ENCODE measurements at regions not wholly inside any gene's neighbourhood (a gene's known extent, or its start where the extent isn't known, plus 50 kb on each side); places are given as distances from the start of the nearest gene placed in this dataset.

DNA sequence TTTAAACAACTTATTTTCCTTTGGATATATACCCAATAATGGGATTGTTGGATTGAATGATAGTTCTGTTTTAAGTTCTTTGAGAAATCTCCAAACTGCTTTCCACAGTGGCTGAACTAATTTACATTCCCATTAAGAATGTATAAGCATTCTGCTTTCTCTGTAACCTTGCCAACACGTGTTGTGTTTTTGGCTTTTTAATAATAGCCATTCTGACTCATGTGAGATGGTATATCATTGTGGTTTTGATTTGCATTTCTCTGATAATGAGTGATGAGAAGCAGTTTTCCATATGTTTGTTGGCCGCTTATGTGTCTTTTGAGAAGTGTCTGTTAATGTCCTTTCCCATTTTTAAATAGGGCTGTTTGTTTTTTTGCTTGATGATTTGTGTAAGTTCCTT, 155.6 kb upstream of the PITX2 start:
- DNase-seq (no peak), ATAC-seq (no peak)

DNA sequence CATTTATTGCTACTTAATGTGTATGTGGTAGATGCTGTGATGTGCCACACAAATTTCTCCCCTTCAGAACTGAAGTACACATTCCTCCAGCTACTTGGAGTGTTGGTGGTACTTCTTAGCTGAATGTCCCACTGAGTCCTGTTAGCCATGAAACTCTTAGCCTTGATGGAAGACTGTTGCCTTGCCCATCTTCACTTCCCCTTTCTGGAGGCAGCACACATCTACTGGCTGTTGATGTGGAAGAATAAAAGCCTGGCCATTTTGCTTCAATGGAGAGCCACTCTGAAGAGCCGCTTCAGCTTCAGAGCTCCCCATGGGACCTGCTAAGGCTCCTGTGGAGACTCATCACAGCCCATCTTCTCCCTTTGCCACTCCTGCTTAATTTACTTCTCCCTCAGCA, 157.7 kb upstream of the PITX2 start:
- DNase-seq (no peak), ATAC-seq (no peak)

DNA sequence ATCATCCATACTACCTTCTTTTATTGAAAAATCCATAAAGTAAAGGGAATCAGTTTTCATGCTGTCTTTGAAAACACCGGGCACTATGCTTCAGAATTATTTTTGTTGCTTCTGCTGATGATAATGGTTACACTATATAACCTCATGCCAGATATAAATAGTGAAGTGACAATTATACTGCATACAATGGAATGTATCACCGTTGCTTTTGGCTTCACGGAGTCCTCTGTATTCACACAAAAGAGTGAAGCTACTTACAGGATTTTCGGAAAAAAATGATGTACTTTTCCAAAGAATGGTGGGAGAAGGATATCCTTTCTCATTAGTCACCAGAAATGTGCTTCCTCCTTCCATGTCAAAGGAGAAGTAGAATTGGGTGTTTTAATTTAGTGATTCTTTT, 159.1 kb upstream of the PITX2 start:
- ATAC-seq: no peak
- no peak for DNase-seq

GRCh38 chr4:110787109-110787508, 164.2 kb upstream of the PITX2 start:
- DNase-seq (no peak), ATAC-seq (no peak)

- no peak for ATAC-seq
- DNase-seq: no peak
These were observed 164.8 kb upstream of the PITX2 start for GRCh38 chr4:110787707-110788106.

DNA sequence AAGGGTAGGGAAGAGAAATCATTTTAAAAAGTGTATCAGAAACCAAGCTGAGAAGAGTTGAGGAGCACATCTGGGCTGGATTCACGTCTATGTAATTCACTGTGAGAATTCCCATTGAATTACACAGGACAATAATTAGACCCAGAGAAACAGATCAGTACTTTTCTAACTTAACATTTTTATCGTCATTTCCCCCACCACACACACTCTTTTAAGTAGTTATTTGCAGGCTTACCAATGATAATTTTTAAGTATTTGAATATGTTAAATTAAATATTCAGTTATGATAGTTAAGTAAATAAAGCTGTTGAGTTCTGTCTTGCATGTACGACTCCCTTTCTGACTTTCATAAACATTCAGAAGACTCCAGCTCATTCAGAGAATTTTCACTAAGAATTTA, 165.4 kb upstream of the PITX2 start:
- ATAC-seq (no peak), DNase-seq (no peak)

GRCh38 chr4:110792036-110792435, 169.2 kb upstream of the PITX2 start:
- ATAC-seq (no peak), DNase-seq (no peak)

- ATAC-seq: no peak
- DNase-seq: no peak
These were observed 170.5 kb upstream of the PITX2 start for GRCh38 chr4:110793381-110793801.

GRCh38 chr4:110793890-110794554, 171.1 kb upstream of the PITX2 start:
- DNase-seq (no peak), ATAC-seq (no peak)

DNA sequence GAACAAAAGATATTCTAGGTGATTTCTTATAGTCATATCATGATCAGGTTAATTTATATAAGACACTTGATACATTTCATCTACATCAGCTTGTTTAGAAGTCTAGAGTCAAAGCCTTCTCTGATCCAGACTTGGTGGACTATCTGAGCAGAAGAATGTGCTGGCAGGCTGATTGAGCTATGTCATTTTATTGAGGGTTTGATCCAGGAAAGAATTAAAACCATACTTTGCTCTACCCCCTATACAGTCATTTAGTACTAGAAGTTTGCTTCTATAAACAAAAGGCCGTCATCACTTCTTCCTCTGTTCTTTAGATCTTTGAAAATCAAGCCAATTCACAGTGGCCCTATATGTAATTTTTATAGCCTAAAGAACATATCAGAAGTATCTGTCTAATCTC, 173.1 kb upstream of the PITX2 start:
- no peak for ATAC-seq
- no peak for DNase-seq

- ATAC-seq (no peak), DNase-seq (no peak)
These were observed 174.6 kb upstream of the PITX2 start for GRCh38 chr4:110797486-110797885.

DNA sequence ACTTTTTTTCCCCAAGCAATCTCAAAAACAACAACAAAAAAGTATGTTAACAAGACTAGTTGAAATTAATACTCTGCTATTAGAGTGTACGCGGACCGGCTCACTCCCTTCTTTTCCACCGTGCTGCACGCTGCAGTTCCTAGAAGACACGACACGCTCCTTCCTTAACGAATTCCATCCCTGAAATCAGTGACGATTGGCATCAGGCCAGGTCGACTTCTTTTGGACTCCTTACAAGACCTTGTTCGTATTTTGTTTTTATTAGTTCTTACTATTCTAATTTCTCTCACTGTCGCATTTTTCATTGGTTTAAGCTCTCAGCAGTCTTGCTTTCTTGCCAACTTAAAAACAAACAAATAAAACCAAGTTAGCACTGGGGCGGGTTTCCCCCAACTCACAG, 175.8 kb upstream of the PITX2 start:
- DNase-seq (no peak), ATAC-seq (no peak)

GRCh38 chr4:110799211-110799610, 176.3 kb upstream of the PITX2 start:
- DNase-seq (no peak), ATAC-seq (no peak)

DNA sequence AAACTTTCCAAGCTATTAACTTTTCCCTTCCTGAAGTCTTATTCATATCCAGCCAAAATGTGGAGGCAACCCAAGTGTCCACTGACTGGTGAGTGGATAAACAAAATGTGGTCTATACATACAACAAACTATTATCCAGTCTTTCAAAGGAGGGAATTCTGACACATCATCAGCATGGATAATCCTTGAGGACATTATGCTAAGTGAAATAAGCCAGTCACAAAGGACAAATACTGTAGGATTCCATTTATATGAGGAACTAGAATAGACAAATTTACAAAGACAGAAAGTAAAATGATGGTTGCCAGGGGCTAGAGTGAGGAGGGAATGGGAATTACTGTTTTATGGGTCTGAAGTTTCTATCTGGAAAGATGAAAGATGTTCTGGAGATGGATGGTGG, 178.7 kb upstream of the PITX2 start:
- no peak for ATAC-seq
- DNase-seq: no peak

DNA sequence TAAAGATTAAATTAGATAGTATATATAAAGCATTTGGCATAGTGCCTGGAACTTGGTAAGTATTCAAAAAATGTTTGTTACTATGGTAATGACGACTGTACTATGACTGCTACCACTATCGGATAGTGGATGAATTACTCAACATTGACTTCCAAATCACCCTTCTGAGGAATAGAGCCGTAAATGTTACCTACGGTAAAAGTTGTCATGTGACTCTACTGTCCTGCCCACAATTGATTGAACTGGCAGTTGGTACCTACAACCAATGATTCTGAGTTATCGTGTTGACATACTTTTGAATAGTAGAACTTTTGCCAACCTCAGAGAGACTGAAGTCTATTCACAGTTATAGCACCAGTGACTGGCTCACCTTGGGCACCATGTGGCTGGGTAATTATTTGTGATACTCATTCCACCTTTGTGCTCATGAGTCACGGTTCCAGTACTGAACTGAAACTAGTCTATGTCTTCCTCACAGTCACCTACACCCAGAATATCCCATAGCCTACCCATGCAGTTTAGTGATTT, 185.5 kb upstream of the PITX2 start:
- DNase-seq (no peak), ATAC-seq (no peak)

DNA sequence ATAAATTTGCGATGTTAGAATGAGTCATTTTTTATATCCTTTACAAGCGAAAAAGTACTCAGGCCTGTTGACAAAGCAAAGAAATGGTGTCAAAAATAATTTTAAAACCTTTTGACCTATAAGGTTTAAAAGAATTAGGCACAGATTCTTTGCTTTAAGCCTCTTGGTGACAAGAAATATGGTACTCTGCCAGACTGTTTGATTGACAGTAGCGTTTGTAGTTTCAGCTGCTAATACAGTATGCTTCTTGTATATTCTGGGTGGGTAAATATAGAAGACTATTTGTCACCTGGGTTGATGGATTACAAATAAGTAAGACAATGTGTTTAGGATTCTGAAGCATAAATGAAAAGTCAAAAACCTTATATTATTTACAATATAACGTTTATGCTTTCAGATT, 193.1 kb upstream of the PITX2 start:
- ATAC-seq: no peak
- DNase-seq: no peak

- DNase-seq: no peak
- ATAC-seq: no peak
These were observed 193.5 kb upstream of the PITX2 start for GRCh38 chr4:110816367-110816766.

DNA sequence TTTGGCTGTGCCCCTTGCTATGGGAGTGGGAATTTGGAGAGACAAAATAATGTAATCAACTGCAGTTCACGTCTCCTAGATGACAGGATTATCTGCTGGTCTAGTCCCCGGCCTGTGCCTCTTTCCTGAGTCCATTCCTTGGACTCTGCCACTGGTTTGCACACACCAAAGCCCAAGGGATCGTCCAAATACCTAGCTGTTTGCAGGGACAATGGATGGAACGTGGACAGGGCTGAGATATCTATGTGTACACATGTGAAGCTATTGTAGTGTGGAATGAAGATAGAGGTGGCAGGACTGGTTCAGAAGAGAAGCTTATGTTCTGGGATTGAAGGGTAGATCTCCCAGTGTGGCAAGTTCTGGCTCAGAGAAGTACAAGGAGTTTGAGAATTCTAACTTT, 198.3 kb upstream of the PITX2 start:
- DNase-seq (no peak), ATAC-seq (no peak)

- no peak for DNase-seq
- no peak for ATAC-seq
These were observed 200.4 kb upstream of the PITX2 start for GRCh38 chr4:110823251-110823650.

- DNase-seq: no peak
- no peak for ATAC-seq
These were observed 201.5 kb upstream of the PITX2 start for GRCh38 chr4:110824344-110824743.

- ATAC-seq (no peak), DNase-seq (no peak)
These were observed 203.8 kb upstream of the PITX2 start for GRCh38 chr4:110826656-110827055.

DNA sequence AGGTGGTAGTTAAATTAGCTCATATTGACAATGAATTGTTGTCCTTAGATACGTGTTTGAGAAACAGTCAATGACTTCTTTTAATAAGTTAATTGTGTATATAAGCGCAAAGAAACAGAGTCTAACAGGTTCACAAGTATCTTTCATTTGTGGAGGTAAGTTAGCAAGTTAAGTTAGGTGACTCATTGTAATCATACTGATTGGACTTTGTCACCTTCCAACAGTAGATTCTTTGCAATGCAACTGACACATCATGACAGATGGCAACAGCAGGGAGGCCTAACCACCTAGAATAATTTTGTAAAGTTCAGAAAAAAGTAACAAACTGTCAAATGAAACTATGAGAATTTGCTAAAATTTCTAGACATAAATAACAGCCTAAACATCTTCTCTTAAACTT, 207.6 kb upstream of the PITX2 start:
- ATAC-seq: no peak
- DNase-seq: no peak

- ATAC-seq (no peak), DNase-seq (no peak)
These were observed 215.1 kb upstream of the PITX2 start for GRCh38 chr4:110837896-110838450.

DNA sequence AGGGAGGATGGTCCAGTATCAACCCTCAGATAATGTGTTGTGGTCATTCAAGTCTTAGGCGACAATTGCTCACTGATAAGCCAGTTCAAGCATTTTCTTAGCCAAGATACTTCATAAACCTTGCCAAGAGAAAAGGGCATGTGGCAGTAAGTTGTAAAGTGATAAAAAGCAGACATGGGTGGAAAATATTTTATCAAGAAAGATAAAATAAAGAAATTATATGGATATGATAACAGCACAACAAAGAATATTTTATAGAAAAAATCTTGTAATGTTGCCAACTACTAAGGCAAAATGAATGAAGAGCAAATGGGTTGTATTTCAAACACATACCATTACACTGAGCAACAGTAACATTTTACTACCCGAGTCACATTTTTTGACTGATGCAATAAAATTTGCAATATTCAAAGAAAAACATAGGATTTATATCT, 217.4 kb upstream of the PITX2 start:
- no peak for ATAC-seq
- no peak for DNase-seq
